Cardiac fibroblast (primary cell): ENCODE measurements at regions not wholly inside any gene's neighbourhood (a gene's known extent, or its start where the extent isn't known, plus 50 kb on each side); places are given as distances from the start of the nearest gene placed in this dataset.

ENCODE experiments used
- DNase-seq, 2 donors: peaks; one replicate each; pipeline versions ENCODE4 v3.0.0 to v3.0.0-alpha.2; 2010; ENCODE audit warnings: low read depth in 2 of 2
- H3K4me3 ChIP-seq, 2 donors: replicated peaks in 1 of 2; 1 replicate in 1 of 2; 2 replicates in 1 of 2; pipeline ENCODE4 v1.5.1; 2011; ENCODE audit warnings: low read depth in 2 of 2, low read length in 2 of 2, mild to moderate bottlenecking in 2 of 2, moderate library complexity in 1 of 2
- TF ChIP-seq, protein P1 (sequence below): IDR thresholded peaks from one replicate; pipeline ENCODE4 v1.5.1; 2011; ENCODE audit warnings: low read depth, mild to moderate bottlenecking, low read length, inconsistent platforms

DNA sequence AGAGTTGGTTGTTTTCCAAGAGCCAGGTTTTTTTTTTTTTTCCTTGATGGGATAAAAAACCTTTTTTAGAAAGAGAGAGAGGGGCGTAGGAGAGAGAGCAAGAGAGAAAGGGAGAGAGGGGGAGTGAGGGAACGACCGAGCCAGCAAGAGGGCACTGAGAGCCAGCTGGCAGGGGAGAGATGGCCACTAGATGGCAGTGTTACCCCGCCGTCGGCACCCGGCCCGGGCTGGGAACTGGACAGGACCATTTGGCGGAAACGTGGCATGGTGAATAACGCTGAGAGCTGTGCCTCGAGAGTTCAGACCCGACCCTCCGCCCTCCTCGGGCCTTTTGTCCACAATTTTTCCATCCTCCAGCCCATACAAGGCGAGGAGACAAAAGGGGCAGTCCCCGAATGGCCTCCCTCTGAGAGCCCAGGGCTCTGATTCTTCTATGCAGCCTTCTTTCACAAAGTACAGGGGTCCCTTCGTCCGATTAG lies 286.7 kb upstream of the VRK2 start:
- TF ChIP-seq, protein P1, sequence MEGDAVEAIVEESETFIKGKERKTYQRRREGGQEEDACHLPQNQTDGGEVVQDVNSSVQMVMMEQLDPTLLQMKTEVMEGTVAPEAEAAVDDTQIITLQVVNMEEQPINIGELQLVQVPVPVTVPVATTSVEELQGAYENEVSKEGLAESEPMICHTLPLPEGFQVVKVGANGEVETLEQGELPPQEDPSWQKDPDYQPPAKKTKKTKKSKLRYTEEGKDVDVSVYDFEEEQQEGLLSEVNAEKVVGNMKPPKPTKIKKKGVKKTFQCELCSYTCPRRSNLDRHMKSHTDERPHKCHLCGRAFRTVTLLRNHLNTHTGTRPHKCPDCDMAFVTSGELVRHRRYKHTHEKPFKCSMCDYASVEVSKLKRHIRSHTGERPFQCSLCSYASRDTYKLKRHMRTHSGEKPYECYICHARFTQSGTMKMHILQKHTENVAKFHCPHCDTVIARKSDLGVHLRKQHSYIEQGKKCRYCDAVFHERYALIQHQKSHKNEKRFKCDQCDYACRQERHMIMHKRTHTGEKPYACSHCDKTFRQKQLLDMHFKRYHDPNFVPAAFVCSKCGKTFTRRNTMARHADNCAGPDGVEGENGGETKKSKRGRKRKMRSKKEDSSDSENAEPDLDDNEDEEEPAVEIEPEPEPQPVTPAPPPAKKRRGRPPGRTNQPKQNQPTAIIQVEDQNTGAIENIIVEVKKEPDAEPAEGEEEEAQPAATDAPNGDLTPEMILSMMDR: peak; percentile 96
- peak; percentile 81 to 82 for DNase-seq
- peak overlapping the region in 1 of 2 donors; percentile 20 for H3K4me3 ChIP-seq

- no peak overlapping the region for H3K4me3 ChIP-seq
- DNase-seq: no peak
- TF ChIP-seq, protein P1: no peak
These were observed 286.2 kb upstream of the VRK2 start for GRCh38 chr2:57760381-57760801.

- no peak for DNase-seq
- no peak overlapping the region for H3K4me3 ChIP-seq
- TF ChIP-seq, protein P1: no peak
These were observed 269.7 kb upstream of the VRK2 start for GRCh38 chr2:57776916-57777315.

DNA sequence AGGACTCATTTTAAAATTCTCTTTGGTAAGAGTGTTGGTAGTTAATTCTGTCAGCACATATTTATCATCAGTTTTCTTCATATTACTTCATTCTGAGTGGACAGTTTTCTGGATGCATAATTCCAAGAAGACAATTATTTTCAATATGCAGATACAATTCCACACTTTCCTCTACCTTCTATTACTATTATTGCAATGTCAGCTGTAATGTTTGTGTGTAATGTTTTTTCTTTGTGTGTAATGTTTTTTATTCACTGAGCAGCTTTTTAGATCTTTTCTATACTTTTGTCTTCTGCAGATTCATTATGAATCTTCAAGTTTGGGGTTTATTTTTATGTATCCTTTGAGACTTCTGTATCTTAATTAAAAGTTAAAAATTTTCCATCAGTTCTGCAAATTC lies 264.0 kb upstream of the VRK2 start:
- TF ChIP-seq, protein P1: no peak
- no peak for DNase-seq
- H3K4me3 ChIP-seq: no peak overlapping the region

DNA sequence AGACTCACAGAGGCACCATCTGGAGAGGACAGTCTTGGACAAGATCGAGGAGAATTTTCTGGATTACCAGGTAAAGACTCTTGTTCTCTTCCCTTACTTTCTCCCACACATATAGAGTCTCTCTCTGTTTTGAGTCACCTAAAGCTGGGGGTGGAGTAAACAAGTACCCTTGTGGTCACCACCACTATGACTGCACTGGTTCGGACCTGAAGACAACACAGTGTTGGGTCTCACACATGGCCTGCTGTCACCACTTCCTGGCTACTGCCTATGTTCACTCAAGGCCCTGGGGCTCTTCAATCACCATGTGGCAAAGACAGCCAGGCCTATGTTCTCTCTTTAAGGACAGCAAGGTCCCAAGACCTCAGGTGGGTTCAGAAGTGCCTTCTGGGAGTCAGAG lies 253.3 kb upstream of the VRK2 start:
- no peak for DNase-seq
- TF ChIP-seq, protein P1: no peak

GRCh38 chr2:57796527-57796926 lies 250.1 kb upstream of the VRK2 start:
- no peak overlapping the region for H3K4me3 ChIP-seq
- no peak for DNase-seq
- TF ChIP-seq, protein P1: no peak

More for the DNA sequence above, 253.3 kb upstream of the VRK2 start:
- H3K4me3 ChIP-seq: no peak overlapping the region

- TF ChIP-seq, protein P1: no peak
- no peak for DNase-seq
- no peak overlapping the region for H3K4me3 ChIP-seq
These were observed 248.3 kb upstream of the VRK2 start for GRCh38 chr2:57798346-57798745.
